HG03521 (cell line): ENCODE measurements at regions not wholly inside any gene's neighbourhood (a gene's known extent, or its start where the extent isn't known, plus 50 kb on each side); places are given as distances from the start of the nearest gene placed in this dataset.
"Not testable (repeated sequence)": the region's sequence is repeated elsewhere in the genome, so short reads cannot be mapped to it uniquely, and the experiment has no call there.

Experiments used
- ATAC-seq: cut with Tn5 transposase; IDR thresholded peaks from one replicate; pipeline ENCODE4 v1.9.1; 2021; ENCODE audit warnings: mild to moderate bottlenecking, moderate library complexity; ENCODE audit not compliant: unreplicated experiment

GRCh38 chr6:14510038-14510437 lies 392.5 kb downstream of the CD83 start:
- no peak for ATAC-seq

GRCh38 chr6:14511061-14511586 lies 393.6 kb downstream of the CD83 start:
- no peak for ATAC-seq

GRCh38 chr6:14512246-14512645 lies 394.7 kb downstream of the CD83 start:
- ATAC-seq, result no peak

DNA sequence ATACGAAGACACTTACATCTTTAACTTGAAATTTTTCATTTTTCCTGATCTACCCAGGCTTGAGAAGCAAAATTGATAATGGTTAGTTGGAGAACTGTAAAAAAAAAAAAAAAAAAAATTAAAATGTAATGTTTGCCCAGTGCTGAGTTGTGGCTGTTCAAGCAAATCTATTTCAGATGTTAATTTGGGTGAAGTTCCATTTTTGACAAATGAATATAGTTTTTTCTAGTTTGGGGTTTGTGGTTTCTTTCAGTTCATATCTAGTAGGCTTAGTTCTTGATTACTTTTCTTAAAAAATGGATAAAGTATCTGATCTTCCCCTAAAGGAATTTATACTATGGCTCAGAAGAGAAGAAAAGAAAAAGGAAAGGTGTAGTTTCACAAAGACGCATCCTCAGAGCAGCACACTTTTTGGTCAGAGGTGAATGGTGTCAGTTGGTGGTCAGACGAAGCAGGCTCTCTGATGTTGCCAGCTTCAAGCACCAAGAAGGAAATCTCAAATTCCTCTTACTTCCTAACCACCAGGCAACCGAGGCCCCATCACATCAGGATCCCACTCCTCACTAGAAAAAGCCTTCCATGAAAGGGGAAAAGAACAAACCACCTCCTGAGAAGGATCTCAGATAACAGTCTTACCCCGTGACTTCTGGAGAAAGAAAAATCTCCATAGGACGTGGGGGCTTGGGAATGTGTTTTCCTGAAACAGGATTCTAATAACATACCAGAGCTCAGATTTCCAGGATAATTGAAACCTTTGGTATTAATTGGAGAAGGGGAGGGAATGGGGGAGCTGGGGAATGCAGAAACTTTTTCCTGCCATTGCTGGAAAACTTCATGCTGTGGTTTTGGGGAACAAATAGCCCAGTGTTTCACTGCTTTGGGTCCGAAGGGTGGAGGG lies 396.2 kb downstream of the CD83 start:
- ATAC-seq, result no peak

GRCh38 chr6:14516956-14517355 lies 399.4 kb downstream of the CD83 start:
- ATAC-seq, result no peak

DNA sequence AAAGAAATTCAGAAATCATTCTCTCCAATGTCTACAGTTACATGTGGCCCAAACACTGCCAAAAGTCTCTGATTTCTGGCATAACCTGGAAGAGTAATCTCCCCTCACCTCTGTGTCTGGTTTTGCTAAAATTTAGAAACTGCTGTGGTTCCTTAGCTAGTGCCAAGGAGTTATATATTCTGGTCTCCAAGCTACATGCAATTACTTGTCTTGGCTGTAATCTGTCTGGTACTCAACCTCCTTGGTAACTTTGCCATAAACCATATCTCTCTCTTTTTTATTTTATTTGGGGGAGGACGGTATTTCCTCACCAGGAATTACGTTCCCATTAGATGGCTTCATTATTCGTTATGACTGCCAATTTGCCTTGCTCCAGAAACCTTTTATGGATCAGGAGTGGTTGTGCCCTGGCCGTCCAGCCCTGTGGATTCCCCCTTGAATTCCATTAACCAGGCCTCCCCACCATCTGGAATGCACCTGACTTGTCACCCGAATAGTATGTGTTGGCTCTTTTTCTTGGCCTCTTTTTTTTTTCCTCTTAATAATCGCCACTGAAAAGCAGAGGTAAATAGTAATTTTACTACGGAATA lies 400.0 kb downstream of the CD83 start:
- ATAC-seq, result no peak

- no peak for ATAC-seq
Measured at GRCh38 chr6:14518515-14519217, 401.1 kb downstream of the CD83 start.

DNA sequence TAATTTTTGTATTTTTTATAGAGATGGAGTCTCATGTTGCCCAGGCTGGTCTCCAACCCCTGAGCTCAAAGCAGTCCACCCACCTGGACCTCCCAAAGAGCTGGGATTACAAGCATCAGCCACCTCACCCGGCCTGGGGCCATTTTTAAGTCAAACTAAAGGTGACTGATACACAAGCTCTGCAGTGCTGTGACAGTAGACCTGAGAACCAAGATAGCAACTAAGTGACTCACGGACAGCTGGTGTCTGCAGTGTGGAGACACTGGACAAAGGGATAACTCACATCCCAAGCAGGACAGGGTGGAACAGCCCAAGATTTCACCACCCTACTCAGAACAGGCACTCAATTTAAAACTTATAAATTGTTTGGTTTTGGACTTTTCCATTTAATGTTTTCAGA lies 402.5 kb downstream of the CD83 start:
- ATAC-seq, result no peak

GRCh38 chr6:14520536-14520935 lies 403.0 kb downstream of the CD83 start:
- ATAC-seq, result no peak

DNA sequence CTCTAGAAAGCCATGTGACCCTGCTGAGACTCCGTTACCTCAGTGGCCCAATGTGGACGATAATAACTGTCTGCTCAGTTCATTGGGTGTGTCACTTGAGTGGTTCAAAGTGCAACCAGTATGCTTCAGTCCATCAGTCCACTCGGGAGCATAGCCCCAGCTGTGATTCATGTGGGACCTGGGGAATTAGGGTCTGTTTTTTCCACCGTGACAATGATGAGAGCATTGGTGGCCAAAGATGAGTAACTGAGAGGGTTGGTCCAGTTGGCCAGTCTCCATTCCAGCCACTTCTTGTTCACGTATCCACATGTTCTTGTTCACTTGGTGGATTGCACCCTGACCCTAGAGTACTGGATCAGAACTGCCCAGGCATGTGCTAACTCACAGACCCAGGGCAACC lies 403.6 kb downstream of the CD83 start:
- ATAC-seq, result no peak

- ATAC-seq, result not testable (repeated sequence)
Measured at GRCh38 chr6:14521861-14522260, 404.3 kb downstream of the CD83 start.

DNA sequence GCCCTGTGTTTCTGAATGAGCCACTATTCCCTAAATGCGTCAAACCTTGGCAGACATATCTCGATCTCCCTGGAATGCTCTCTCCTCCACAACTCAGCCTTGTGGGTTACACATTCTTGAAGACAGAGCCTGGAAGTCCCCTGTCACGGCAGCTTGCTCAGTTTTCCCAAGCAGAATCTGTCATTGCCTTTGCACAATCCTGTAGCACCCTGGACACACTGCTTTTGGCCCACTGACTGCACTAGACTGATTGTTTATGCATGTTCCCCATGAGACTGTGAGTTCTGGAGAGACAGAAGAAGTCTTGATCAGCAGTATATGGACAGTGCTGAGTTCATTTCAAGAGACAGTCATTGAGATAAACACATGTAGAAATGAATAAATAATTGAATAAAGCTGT lies 406.7 kb downstream of the CD83 start:
- ATAC-seq, result no peak

- no peak for ATAC-seq
Measured at GRCh38 chr6:14530385-14530784, 412.8 kb downstream of the CD83 start.

- no peak for ATAC-seq
Measured at GRCh38 chr6:14533446-14533845, 415.9 kb downstream of the CD83 start.

DNA sequence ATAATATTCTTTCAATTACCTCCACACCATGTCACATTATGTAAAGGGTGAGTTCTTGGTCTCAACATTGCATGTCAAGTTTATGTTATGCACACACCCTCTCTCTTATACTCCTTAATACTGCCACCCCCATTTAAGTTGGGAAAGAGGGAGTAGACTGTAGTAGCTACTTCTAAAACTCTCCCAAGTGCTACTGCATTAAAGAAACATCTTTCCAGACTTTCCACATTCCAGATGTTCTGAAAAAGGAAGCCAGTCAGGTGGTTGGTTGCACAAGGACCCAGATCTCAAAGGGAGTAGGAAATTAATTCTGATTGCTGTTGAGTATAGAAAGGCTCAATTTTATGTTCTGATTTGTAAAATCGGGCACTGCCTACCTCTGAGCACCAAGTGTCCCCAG lies 419.5 kb downstream of the CD83 start:
- ATAC-seq, result no peak

- no peak for ATAC-seq
Measured at GRCh38 chr6:14540276-14540675, 422.7 kb downstream of the CD83 start.

GRCh38 chr6:14540810-14541540 lies 423.4 kb downstream of the CD83 start:
- ATAC-seq, result no peak

DNA sequence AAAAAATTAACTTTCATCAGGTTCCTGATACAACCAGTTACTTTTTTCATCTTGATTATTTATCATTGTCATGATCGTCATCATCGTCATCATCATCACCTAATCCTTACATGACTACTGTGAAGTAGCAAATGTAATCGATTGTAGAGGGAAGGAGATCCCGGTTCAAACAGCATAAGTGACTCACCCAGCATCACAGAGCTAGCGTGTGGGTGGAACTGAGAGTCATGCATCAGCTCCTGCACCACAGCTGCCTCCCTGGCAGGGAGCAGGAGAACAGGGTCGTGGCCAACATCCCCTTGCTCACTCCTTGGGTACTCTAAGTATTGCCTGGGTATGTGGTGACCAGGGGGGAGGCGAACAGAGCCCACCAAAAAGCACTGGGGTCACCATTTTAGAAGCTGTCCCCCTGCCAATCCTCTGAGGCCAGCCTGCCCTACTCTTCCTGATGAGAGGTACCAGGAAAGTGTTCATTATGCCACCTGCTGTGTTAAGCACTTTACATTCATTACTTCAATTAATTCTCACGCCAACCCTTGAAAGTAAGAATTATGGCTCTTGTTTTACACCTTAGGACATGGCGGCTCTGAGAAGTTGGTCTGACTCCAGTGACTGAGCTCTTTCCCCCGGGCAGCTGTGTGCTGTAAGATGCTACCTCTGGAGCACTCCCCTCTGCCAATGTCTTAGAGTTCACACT lies 425.2 kb downstream of the CD83 start:
- ATAC-seq, result no peak

GRCh38 chr6:14543971-14544585 lies 426.5 kb downstream of the CD83 start:
- no peak for ATAC-seq

- ATAC-seq, result no peak
Measured at GRCh38 chr6:14544666-14545065, 427.1 kb downstream of the CD83 start.
